Jurkat, Clone E6-1 (cell line): ENCODE measurements at regions not wholly inside any gene's neighbourhood (a gene's known extent, or its start where the extent isn't known, plus 50 kb on each side); places are given as distances from the start of the nearest gene placed in this dataset.
"Not testable (repeated sequence)": the region's sequence is repeated elsewhere in the genome, so short reads cannot be mapped to it uniquely, and the experiment has no call there.

Experiments
- DNase-seq: peaks from one replicate; pipeline ENCODE4 v3.0.0-alpha.2; 2011; ENCODE audit warnings: low read depth, low spot score
- H3K4me3 ChIP-seq: 2 replicates; pipeline ENCODE4 v1.5.1; 2011; ENCODE audit warnings: mild to moderate bottlenecking, low read length, control low read depth, moderate library complexity

DNA sequence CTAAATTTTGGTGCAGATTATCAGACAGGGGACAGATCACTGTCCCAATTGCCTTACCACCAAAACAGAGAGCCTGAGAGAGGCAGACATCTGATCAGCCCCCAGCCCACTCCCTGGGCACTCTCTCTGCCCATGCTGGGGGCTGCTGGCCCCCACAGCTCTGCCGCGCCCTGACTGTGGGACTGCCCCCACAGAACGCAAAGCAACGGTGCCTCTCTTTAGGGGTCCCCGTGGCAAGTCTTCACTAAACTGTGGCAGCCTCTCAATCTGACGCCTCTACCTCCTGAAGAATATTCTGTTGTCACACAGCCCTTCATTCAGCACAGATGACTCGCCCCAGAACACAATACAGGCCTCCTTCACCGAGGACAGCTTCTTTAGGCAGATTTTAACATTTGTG lies 197.4 kb downstream of the ERCC6L2 start:
- DNase-seq: no peak
- no peak overlapping the region for H3K4me3 ChIP-seq

DNA sequence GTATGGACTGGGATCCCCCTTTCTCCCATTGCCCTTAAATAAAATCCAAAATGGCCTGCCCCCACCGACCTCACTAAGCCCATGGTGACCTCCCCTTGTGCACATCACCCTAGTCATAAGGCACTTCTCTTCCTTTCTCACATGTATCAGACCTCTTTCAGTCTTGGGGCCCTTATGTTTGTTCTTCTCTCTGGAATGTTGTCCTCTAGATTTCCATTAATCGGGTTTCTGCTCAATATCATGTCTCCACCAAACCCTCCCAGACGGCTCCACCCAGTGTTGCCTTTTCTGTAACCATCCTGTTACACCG lies 196.3 kb downstream of the ERCC6L2 start:
- DNase-seq: no peak
- no peak overlapping the region for H3K4me3 ChIP-seq

GRCh38 chr9:96071076-96071814 lies 195.8 kb downstream of the ERCC6L2 start:
- DNase-seq: peak; percentile 34
- H3K4me3 ChIP-seq: no peak overlapping the region

DNA sequence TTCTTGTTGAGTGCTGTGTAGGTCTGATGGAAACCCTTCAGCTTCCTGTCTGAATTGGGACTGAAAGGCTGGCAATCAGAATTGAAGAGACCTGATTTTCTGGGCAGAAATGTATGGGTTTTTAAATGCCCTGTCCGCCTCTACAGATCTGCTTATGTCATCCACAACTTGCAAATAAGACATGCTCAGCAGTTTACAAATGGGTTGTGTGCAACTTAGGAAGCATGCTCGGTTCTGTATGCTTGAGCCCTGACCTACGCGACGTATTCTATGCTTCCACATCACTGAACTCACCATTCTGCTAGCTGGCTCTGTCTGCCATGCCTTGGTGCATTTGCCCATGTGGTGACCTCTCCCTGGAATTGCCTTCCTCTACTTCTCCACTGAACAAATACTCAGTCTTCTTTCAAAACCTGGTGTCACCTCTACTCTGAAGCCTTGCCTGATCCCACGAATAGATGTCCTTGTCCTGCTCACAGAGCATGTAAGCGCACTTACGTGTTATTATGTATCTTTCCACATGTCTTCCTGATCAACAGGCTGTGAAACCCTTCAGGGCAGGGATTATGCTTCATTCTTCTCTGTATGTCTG lies 194.2 kb downstream of the ERCC6L2 start:
- H3K4me3 ChIP-seq: no peak overlapping the region
- no peak for DNase-seq

DNA sequence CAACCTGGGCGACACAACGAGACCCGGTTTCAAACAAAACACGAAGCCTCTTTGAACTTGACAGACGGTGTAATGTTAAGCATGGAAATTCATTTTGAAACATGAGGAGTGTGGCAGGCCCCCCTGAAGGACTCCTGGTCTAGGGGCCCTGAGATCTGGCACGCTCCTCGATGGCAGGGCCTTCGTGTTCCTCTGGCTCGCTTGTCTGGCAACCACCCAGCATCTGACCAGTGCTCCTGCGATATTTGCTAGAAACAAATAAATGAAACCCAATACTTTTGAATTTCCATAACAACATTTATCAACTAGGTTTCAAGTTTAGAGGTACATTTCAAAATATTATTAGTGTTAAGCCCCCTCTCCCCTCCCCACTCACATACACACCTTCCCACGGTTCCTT lies 193.0 kb downstream of the ERCC6L2 start:
- no peak for DNase-seq
- H3K4me3 ChIP-seq: no peak overlapping the region

DNA sequence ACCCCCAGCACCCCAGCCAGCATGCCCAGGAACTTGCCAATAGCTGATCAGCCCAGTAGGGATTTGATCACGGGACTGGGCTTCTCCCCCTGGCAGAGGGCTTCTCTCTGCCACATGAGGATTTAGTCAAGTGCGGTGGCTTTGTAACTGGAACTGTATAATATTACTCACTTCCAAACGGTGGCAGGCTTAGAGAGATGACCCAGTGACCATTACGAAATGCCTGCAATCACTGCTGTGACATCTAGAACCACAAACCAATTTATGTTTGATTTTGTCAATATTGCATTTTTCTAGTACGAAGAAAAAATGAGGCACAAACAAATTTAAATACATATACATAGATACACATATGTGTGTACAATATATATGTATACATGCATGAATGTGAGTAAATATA lies 192.1 kb downstream of the ERCC6L2 start:
- H3K4me3 ChIP-seq: no peak overlapping the region
- DNase-seq: no peak

GRCh38 chr9:96067004-96067403 lies 191.5 kb downstream of the ERCC6L2 start:
- H3K4me3 ChIP-seq: no peak overlapping the region
- DNase-seq: no peak

DNA sequence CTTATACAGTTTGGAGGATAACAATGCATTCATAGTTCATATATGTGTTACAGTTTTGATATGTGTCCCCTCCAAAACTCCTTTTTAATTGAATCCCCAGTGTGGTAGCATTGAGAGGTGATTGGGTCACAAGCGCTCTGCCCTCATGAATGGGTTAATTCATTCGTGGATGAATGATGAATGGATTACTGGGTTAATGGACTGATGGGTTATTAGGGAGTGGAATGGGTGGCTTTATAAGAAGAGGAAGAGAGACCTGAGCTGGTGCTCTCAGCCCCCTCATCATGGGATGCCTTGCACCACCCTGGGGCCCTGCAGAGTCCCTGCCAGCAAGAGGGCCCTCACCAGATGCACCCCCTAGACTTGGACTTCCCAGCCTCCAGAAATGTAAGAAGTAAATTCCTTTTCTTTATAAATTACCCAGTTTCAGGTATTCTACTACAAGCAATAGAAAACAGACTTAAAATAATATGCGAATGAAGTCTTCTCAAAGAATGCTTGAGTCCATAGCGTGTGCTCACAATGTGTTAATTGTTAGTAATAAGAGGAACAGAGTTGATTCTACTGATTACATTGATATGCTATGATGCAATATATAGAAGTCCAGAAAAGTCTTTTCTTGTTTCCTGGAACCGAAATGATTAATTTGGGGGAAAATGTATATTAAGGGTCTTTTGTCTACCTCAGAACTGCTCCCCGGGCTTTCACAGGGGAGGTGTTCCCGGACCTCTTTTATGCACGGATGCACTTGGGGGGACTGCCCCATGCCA lies 190.2 kb downstream of the ERCC6L2 start:
- H3K4me3 ChIP-seq: no peak overlapping the region
- DNase-seq: no peak

GRCh38 chr9:96064826-96065481 lies 189.5 kb downstream of the ERCC6L2 start:
- H3K4me3 ChIP-seq: no peak overlapping the region
- no peak for DNase-seq

- DNase-seq: no peak
- H3K4me3 ChIP-seq: no peak overlapping the region
These were observed 187.4 kb downstream of the ERCC6L2 start for GRCh38 chr9:96062854-96063253.

DNA sequence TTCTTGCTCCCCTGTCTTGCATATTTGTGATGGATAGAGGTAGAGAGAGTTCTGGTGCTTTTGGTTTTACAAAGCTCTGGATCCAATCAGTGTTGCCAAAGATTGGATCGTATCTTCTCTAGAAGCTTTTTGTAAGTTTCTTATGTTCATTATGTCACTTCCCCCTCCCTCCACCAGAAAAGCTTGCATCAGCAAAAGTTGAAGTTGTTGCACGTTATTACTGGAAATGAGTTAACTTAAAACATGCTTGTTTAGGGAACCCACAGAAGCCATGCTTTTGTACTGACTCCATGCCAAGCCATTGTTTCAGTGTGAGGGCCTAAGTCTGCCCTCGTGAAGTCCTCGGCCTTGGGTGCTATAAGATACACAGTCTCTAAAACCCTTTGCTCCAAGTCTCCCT lies 186.5 kb downstream of the ERCC6L2 start:
- no peak for DNase-seq
- no peak overlapping the region for H3K4me3 ChIP-seq

- peak; percentile 28 for DNase-seq
These were observed 185.9 kb downstream of the ERCC6L2 start for GRCh38 chr9:96061293-96061987.

GRCh38 chr9:96058218-96058617 lies 182.7 kb downstream of the ERCC6L2 start:
- DNase-seq: no peak
- H3K4me3 ChIP-seq: no peak overlapping the region

More at GRCh38 chr9:96061293-96061987, 185.9 kb downstream of the ERCC6L2 start:
- H3K4me3 ChIP-seq: no peak overlapping the region

GRCh38 chr9:96057155-96057554 lies 181.7 kb downstream of the ERCC6L2 start:
- no peak overlapping the region for H3K4me3 ChIP-seq
- no peak for DNase-seq

DNA sequence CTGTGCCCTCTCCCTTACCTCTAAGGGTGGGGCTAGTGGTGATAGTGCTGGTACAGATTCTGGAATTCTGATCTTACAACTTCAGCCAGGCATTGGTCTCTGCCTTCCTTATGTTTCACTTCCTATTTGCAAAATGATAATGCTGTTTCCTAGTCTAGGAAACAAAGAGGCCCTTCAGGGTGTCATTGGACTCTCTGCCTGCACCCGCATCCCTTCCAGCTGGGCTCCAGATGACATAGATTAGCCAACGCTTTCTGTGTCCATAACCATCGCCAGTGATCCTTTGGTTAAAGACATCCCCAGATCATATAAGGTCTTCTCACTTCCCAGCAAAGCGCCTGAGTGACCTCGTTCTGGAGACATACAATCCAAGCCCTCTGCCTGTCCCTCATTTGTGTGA lies 180.7 kb downstream of the ERCC6L2 start:
- no peak overlapping the region for H3K4me3 ChIP-seq
- no peak for DNase-seq

GRCh38 chr9:96054248-96054647 lies 178.8 kb downstream of the ERCC6L2 start:
- DNase-seq, H3K4me3 ChIP-seq: not testable (repeated sequence)

DNA sequence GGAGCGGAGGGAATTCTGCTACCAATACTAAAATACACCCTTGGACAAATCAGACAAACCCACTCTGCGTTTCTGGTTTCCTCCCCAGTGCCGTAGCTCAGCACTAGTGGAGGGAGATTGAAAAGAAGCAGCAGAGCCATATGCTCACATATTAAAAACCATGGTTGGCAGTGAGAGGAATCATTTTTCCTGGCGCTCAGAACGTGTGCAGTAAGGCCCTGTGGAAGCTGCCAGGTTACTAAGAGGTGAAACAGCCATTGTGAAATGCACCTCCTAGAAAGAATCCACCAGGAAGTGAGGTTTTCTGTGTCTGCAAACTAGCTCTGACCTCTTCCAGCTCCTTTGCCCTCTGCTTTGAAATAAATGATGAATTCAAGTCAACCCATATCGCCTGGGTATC lies 177.2 kb downstream of the ERCC6L2 start:
- no peak for DNase-seq
- H3K4me3 ChIP-seq: no peak overlapping the region

GRCh38 chr9:96051423-96051822 lies 175.9 kb downstream of the ERCC6L2 start:
- no peak overlapping the region for H3K4me3 ChIP-seq
- no peak for DNase-seq

- no peak overlapping the region for H3K4me3 ChIP-seq
- no peak for DNase-seq
These were observed 175.3 kb downstream of the ERCC6L2 start for GRCh38 chr9:96050861-96051155.
